ENCODE measurements at regions not wholly inside any gene's neighbourhood (a gene's known extent, or its start where the extent isn't known, plus 50 kb on each side); places are given as distances from the start of the nearest gene placed in this dataset.
"Not testable (repeated sequence)": the region's sequence is repeated elsewhere in the genome, so short reads cannot be mapped to it uniquely, and the experiment has no call there.

- peak in 1 of 3 donors; percentile 43 for DNase-seq
- H3K27me3 ChIP-seq, H3K4me3 ChIP-seq, H3K36me3 ChIP-seq, H3K4me1 ChIP-seq, H3K27ac ChIP-seq: not testable (repeated sequence)
- peaks cover 0 to 19% (median 6%) of the 10 kb centered on the region in 4 donors for H3K9me3 ChIP-seq
Measured at GRCh38 chr14:19097750-19098149, 130.5 kb downstream of the POTEM start.

DNA sequence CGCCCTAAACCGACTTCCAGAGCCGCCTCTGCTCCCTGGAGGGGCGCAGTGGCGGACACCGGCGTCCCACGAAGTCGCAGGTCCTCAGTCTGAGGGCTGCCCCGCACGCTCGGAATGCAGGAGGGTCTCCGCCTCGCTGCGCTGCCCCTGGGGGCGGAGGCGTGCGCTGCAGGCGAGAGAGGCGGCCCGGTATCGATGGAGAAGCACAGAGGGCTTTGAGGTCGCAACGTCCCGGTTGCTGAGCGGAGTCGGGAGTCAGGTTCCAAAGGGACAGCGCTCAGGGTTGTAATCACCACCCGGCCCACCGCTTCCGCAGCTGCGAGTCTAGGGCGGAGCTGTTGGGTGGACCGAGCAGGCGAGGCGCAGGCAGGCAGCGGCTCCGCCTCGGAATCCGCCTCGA, 131.0 kb downstream of the POTEM start:
- not testable (repeated sequence) for H3K4me1 ChIP-seq, H3K27me3 ChIP-seq, DNase-seq

DNA sequence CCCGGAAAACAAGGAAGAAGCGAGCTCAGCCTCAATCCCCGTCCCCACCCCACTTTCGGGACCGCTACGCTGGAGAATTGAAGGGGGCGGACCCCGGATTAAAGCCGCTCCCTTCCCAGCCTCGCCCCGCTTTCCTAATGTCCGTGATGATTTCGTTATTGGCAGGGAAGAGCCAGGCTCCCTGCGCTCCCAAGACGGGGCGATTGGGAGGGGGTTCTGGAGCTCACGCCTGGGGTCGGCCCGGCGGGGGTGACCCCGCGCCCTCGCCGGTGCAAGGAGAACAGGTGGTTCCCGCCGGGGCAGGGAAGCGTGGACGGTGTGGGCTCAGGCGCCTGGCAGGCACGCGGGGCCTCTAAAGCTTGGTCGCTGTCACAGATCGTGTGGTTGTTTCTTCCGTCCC, 131.5 kb downstream of the POTEM start:
- DNase-seq: peak in 1 of 3 donors; percentile 50
- not testable (repeated sequence) for H3K4me1 ChIP-seq, H3K4me3 ChIP-seq, H3K36me3 ChIP-seq, H3K27ac ChIP-seq, H3K27me3 ChIP-seq
- H3K9me3 ChIP-seq: peaks cover 0 to 19% (median 6%) of the 10 kb centered on the region in 4 donors

More for the DNA sequence above, 131.0 kb downstream of the POTEM start:
- H3K36me3 ChIP-seq, H3K27ac ChIP-seq, H3K4me3 ChIP-seq: not testable (repeated sequence)
- H3K9me3 ChIP-seq: peaks cover 0 to 19% (median 6%) of the 10 kb centered on the region in 4 donors

- H3K4me3 ChIP-seq, H3K36me3 ChIP-seq, H3K27ac ChIP-seq, H3K27me3 ChIP-seq, DNase-seq, H3K4me1 ChIP-seq: not testable (repeated sequence)
- H3K9me3 ChIP-seq: peaks cover 0 to 19% (median 6%) of the 10 kb centered on the region in 4 donors
Measured at GRCh38 chr14:19099336-19099735, 132.1 kb downstream of the POTEM start.

GRCh38 chr14:19099939-19100338, 132.7 kb downstream of the POTEM start:
- H3K9me3 ChIP-seq: peaks cover 0 to 19% (median 6%) of the 10 kb centered on the region in 4 donors
- H3K27ac ChIP-seq, H3K36me3 ChIP-seq, H3K4me3 ChIP-seq, H3K4me1 ChIP-seq, DNase-seq, H3K27me3 ChIP-seq: not testable (repeated sequence)

DNA sequence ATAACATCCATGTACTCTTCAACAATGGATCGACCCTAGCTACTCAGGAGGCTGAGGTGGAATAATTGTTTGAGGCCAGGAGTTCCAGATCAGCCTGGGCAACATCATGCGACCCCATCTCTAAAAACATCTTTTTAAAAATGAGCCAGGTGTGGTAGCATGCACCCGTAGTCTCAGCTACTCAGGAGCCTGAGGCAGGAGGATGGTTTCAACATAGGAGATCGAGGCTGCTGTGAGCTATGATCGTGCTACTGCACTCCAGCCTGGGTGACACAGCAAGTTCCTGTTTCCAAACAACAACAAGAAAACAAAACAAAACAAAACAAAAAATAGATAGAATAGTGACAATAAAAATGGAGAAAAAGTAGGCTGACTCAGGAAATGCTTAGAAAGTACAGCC, 138.3 kb downstream of the POTEM start:
- not testable (repeated sequence) for H3K27me3 ChIP-seq, DNase-seq, H3K9me3 ChIP-seq, H3K4me3 ChIP-seq, H3K27ac ChIP-seq, H3K4me1 ChIP-seq, H3K36me3 ChIP-seq

GRCh38 chr14:19109887-19110286, 142.7 kb downstream of the POTEM start:
- not testable (repeated sequence) for H3K4me3 ChIP-seq, DNase-seq, H3K9me3 ChIP-seq, H3K4me1 ChIP-seq, H3K27me3 ChIP-seq, H3K36me3 ChIP-seq, H3K27ac ChIP-seq

GRCh38 chr14:19120383-19120782, 153.1 kb downstream of the POTEM start:
- not testable (repeated sequence) for H3K9me3 ChIP-seq, H3K4me3 ChIP-seq, H3K4me1 ChIP-seq, H3K27me3 ChIP-seq, H3K36me3 ChIP-seq, DNase-seq, H3K27ac ChIP-seq

DNA sequence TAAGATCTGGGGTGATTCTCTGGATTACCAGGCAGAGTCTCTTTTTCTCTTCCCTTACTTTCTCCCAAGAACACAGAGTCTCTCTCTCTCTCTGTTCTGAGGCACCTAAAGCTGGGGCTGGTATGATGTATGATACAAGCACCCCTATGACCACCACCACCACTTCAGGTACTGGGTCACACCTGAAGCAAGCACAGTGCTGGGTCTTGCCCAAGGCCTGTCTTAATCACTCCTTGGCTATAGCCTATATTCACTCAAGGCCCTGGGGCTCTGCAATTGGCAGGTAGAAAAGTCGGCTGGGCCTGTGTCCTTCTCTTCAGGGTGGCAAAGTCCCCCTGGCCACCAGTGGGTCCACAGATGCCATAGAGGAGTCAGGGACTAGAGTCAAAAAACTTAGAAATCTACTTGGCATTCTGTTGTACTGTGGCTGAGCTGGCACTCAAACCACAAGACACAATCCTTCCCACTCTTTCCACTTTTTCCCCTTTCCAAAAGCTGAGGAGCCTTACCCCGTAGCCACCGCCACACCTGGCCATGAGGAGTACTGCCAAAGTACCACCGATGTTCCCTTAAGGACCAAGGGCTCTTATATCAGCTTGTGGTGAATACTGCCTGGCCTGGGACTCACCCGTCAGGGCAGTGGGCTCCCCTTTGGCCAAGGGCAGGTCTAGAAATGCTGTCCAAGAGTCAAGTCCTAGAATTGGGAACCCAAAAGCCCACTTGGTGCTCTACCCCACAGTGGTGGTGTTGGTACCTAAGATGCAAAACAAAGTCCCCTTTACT, 159.2 kb downstream of the POTEM start:
- H3K4me3 ChIP-seq, H3K36me3 ChIP-seq, H3K4me1 ChIP-seq, H3K9me3 ChIP-seq, H3K27ac ChIP-seq, H3K27me3 ChIP-seq: not testable (repeated sequence)
- DNase-seq: peak in 1 of 3 donors; percentile 29

DNA sequence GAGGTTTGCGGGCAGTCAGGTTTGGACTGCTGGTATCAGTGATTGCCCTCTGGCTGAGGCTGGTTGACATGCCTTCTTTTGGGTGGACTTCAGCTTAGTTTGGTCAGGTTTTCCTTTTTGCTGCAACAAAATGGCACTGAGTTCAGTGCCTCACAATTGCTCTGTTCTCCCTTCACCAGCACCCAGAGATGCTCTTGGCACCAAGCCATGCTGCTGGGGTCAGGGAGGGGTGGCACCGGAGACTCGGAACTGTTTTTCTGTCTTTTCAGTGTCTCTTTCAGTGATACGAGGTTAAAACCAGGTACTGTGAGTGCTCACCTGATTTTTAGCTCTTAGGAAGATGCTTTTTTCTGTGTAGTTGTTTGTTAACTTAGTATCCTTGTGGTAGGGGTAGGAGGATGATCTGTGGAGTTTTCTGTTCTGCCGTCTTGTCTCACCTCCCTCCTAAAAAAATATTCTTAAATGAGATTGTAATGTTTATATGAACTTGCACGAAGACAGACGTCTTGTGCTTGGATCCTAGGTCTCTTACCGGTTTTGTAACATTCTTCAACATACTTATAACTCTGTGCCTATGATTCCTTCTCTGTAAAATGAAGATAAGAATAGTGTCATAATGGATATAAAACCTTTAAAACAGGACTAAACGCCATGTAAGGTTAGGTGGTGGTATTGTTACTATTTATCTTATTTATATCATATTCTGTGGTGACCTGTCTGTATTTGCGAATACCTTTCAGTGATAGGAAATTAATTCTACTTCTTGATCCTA, 160.6 kb downstream of the POTEM start:
- not testable (repeated sequence) for H3K27ac ChIP-seq, H3K4me1 ChIP-seq, H3K36me3 ChIP-seq, H3K4me3 ChIP-seq, H3K27me3 ChIP-seq, H3K9me3 ChIP-seq
- peak in 1 of 3 donors; percentile 27 for DNase-seq

GRCh38 chr14:19131553-19131952, 164.3 kb downstream of the POTEM start:
- not testable (repeated sequence) for H3K27me3 ChIP-seq, H3K4me1 ChIP-seq, DNase-seq

DNA sequence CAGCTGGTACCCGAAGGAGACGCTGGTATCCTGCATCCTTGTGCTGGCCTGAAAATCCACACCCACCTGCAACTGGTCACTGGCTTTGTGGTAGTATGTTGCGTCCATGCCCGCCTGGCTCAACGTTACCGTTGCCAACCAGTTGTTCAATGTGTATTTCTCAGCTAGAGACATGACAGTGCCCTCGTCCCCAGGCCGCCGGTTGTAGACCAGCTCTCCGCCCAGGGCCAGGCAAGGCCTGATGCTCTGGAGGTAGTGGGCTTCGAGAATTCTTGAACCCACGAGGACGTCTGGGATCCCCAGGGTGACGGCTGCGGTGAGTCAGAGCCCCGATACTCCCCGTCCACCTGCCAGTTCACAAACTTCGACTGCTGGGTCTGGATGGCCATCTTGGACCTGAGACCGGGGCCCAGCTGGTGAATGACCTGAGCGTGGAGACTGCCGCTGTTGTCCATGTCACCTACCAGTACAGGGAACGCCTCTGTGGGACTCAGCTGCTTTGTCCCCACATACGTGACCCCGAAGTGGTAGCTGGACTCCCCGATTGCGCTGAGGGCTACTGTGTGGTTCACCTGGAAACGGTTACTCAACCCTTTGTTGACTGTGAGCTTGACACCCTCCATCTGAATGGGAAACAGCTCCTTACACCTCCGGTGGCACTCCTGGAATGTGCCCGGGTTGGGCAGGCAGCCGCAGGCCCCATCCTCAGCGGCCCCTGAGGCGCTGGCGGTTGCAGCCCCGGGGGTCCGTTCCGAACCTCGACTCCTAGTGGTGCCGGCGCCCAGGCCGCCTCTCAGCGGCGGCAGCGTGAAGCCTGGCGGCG, 165.0 kb downstream of the POTEM start:
- H3K36me3 ChIP-seq, H3K4me3 ChIP-seq, H3K27ac ChIP-seq, H3K4me1 ChIP-seq, H3K9me3 ChIP-seq, DNase-seq, H3K27me3 ChIP-seq: not testable (repeated sequence)

More at GRCh38 chr14:19131553-19131952, 164.3 kb downstream of the POTEM start:
- not testable (repeated sequence) for H3K4me3 ChIP-seq, H3K36me3 ChIP-seq, H3K9me3 ChIP-seq, H3K27ac ChIP-seq

GRCh38 chr14:19132836-19133120, 165.5 kb downstream of the POTEM start:
- DNase-seq, H3K9me3 ChIP-seq, H3K27me3 ChIP-seq, H3K4me1 ChIP-seq, H3K27ac ChIP-seq, H3K4me3 ChIP-seq, H3K36me3 ChIP-seq: not testable (repeated sequence)

DNA sequence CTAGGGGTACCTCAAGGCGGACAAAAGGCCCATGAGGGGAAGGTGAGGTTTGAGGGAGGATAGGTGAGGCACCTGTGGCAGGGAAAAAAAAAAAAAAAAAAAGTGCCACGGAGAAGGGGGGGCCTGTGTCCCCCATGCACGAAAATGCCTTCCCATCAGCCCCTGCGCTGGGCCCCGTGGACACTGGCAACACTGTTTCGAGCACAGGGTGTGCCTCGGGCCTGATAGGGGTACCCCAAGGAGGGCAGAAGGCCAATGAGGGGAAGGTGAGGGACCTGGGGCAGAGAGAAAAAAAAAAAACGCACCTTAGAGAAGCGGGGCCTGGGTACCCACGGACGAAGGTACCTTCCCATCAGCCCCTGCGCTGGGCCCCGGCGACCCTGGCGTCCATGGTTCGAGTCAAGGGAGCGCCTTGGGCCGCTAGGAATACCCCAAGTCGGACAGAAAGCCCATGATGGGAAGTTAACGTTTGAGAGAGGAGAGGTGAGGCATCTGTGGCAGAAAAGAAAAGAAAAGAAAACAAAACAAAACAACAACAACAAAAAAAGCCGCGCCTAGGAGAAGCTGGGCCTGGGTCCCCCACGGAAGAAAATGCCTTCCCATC, 190.0 kb downstream of the POTEM start:
- not testable (repeated sequence) for H3K27ac ChIP-seq, H3K27me3 ChIP-seq, H3K4me3 ChIP-seq, DNase-seq, H3K36me3 ChIP-seq, H3K4me1 ChIP-seq, H3K9me3 ChIP-seq
